ENCODE measurements at regions not wholly inside any gene's neighbourhood (a gene's known extent, or its start where the extent isn't known, plus 50 kb on each side); places are given as distances from the start of the nearest gene placed in this dataset.
"Not testable (repeated sequence)": the region's sequence is repeated elsewhere in the genome, so short reads cannot be mapped to it uniquely, and the experiment has no call there.

GRCh38 chr2:234898534-234899053, 53.2 kb upstream of the SH3BP4 start:
- no peak for TF ChIP-seq CTCF (IDR thresholded peaks at IDR 0.05)
- intact Hi-C loops (cut with DNase I), result no loop called here
- H3K27ac ChIP-seq, result no peak overlapping the region

GRCh38 chr2:234888442-234888841, 63.4 kb upstream of the SH3BP4 start:
- H3K27me3 ChIP-seq; DNase-seq (ENCODE audit: low spot score in 2 of 2); H3K4me1 ChIP-seq; H3K27ac ChIP-seq; H3K4me3 ChIP-seq; H3K36me3 ChIP-seq; H3K9me3 ChIP-seq: not testable (repeated sequence)
- intact Hi-C loops (cut with DNase I), result loop anchor here (10.0 kb wide), 1 partner anchor 106 kb away; no protein-coding TSS in a partner anchor

More at GRCh38 chr2:234898534-234899053, 53.2 kb upstream of the SH3BP4 start:
- Histone ChIP-seq H3K4me1 (no peaks in the 10 kb centered on the region), H3K27me3 (no peaks in the 10 kb centered on the region), H3K36me3 (no peaks in the 10 kb centered on the region), H3K4me3 (no peak overlapping the region), H3K9me3 (no peaks in the 10 kb centered on the region)
- DNase-seq (ENCODE audit: low spot score in 2 of 2), result no peak

GRCh38 chr2:234887195-234887594, 64.6 kb upstream of the SH3BP4 start:
- H3K27me3 ChIP-seq, result no peaks in the 10 kb centered on the region
- no peaks in the 10 kb centered on the region for H3K4me1 ChIP-seq
- intact Hi-C loops (cut with DNase I), result loop anchor here (10.0 kb wide), 1 partner anchor 108 kb away; no protein-coding TSS in a partner anchor
- H3K9me3 ChIP-seq, result no peaks in the 10 kb centered on the region
- no peak overlapping the region for H3K27ac ChIP-seq
- no peak overlapping the region for H3K4me3 ChIP-seq
- no peaks in the 10 kb centered on the region for H3K36me3 ChIP-seq
- DNase-seq (ENCODE audit: low spot score in 2 of 2), result no peak
- TF ChIP-seq CTCF (IDR thresholded peaks at IDR 0.05), result no peak

- Histone ChIP-seq H3K36me3 (no peaks in the 10 kb centered on the region), H3K9me3 (no peaks in the 10 kb centered on the region), H3K27me3 (no peaks in the 10 kb centered on the region), H3K4me3 (no peak overlapping the region), H3K27ac (no peak overlapping the region), H3K4me1 (peaks cover 0 to 5% of the 10 kb centered on the region in 2 donors)
- no peak for DNase-seq (ENCODE audit: low spot score in 2 of 2)
- TF ChIP-seq CTCF (IDR thresholded peaks at IDR 0.05), result no peak
- intact Hi-C loops (cut with DNase I), result loop anchor here (10.0 kb wide), 1 partner anchor 109 kb away; no protein-coding TSS in a partner anchor
These were observed 65.9 kb upstream of the SH3BP4 start for GRCh38 chr2:234885886-234886285.

- Histone ChIP-seq H3K9me3 (no peaks in the 10 kb centered on the region), H3K27me3 (no peaks in the 10 kb centered on the region), H3K27ac (no peak overlapping the region), H3K36me3 (no peaks in the 10 kb centered on the region), H3K4me3 (no peak overlapping the region), H3K4me1 (peaks cover 0 to 9% of the 10 kb centered on the region in 2 donors)
- intact Hi-C loops (cut with DNase I), result loop anchor here (10.0 kb wide), 1 partner anchor 110 kb away; no protein-coding TSS in a partner anchor
- no peak for DNase-seq (ENCODE audit: low spot score in 2 of 2)
- TF ChIP-seq CTCF (IDR thresholded peaks at IDR 0.05), result no peak
These were observed 66.7 kb upstream of the SH3BP4 start for GRCh38 chr2:234885118-234885517.

GRCh38 chr2:234884591-234884990, 67.2 kb upstream of the SH3BP4 start:
- Histone ChIP-seq H3K27me3 (no peaks in the 10 kb centered on the region), H3K4me1 (peaks cover 0 to 9% of the 10 kb centered on the region in 2 donors), H3K9me3 (no peaks in the 10 kb centered on the region), H3K4me3 (no peak overlapping the region), H3K36me3 (no peaks in the 10 kb centered on the region), H3K27ac (no peak overlapping the region)
- intact Hi-C loops (cut with DNase I), result loop anchor here (5.0 to 10.0 kb wide), 2 partner anchors 110 to 223 kb away; no protein-coding TSS in a partner anchor
- no peak for DNase-seq (ENCODE audit: low spot score in 2 of 2)
- TF ChIP-seq CTCF (IDR thresholded peaks at IDR 0.05), result no peak
